H9 (cell line): ENCODE measurements at regions not wholly inside any gene's neighbourhood (a gene's known extent, or its start where the extent isn't known, plus 50 kb on each side); places are given as distances from the start of the nearest gene placed in this dataset.

Experiments used
- DNase-seq: peaks from one replicate; pipeline ENCODE4 v3.0.0-alpha.2; 2017
- H2AFZ ChIP-seq: one replicate; pipeline ENCODE4 v1.6.1; 2013; ENCODE audit warnings: mild to moderate bottlenecking, low read length, control low read depth, moderate library complexity
- H2AK5ac ChIP-seq: 2 replicates; pipeline ENCODE4 v1.6.1; 2013; ENCODE audit warnings: low read length, control low read depth, mixed read lengths; ENCODE audit not compliant: insufficient read length
- H2BK120ac ChIP-seq: one replicate; pipeline ENCODE4 v1.6.1; 2013; ENCODE audit warnings: low read depth, mild to moderate bottlenecking, low read length, control low read depth, inconsistent platforms; ENCODE audit not compliant: poor library complexity, severe bottlenecking
- H2BK12ac ChIP-seq: 2 replicates; pipeline ENCODE4 v1.6.1; 2013; ENCODE audit warnings: low read length, control low read depth, mixed read lengths, low read depth; ENCODE audit not compliant: insufficient read length
- H2BK15ac ChIP-seq: 2 replicates; pipeline ENCODE4 v1.6.1; 2013; ENCODE audit warnings: low read depth, low read length, control low read depth
- H2BK20ac ChIP-seq: one replicate; pipeline ENCODE4 v1.6.1; 2013; ENCODE audit warnings: low read depth, mild to moderate bottlenecking, low read length, control low read depth, inconsistent platforms; ENCODE audit not compliant: poor library complexity, severe bottlenecking
- H2BK5ac ChIP-seq: 2 replicates; pipeline ENCODE4 v1.6.1; 2013; ENCODE audit warnings: low read length, control low read depth, mixed read lengths; ENCODE audit not compliant: insufficient read length
- H3K14ac ChIP-seq: 2 replicates; pipeline ENCODE4 v1.6.1; 2013; ENCODE audit warnings: low read length, control low read depth; ENCODE audit not compliant: insufficient read depth
- H3K18ac ChIP-seq: 2 replicates; pipeline ENCODE4 v1.6.1; 2013; ENCODE audit warnings: low read depth, mild to moderate bottlenecking, mixed read lengths, low read length, control low read depth; ENCODE audit not compliant: insufficient read length
- H3K23ac ChIP-seq: 2 replicates; pipeline ENCODE4 v1.6.1; 2013; ENCODE audit warnings: low read length, control low read depth, mixed read lengths, low read depth; ENCODE audit not compliant: insufficient read length
- H3K23me2 ChIP-seq: 2 replicates; pipeline ENCODE4 v1.6.1; 2013; ENCODE audit warnings: low read depth, mild to moderate bottlenecking, mixed read lengths, low read length, control low read depth; ENCODE audit not compliant: insufficient read length, poor library complexity, severe bottlenecking
- H3K27ac ChIP-seq: 2 replicates; pipeline ENCODE4 v1.5.1; 2013; ENCODE audit warnings: low read length, control low read depth, mixed read lengths, low read depth; ENCODE audit not compliant: insufficient read length
- H3K27me3 ChIP-seq: 2 replicates; pipeline ENCODE4 v1.6.1; 2013; ENCODE audit warnings: low read length, control low read depth, inconsistent platforms; ENCODE audit not compliant: insufficient read depth
- H3K4ac ChIP-seq: 2 replicates; pipeline ENCODE4 v1.6.1; 2013; ENCODE audit warnings: low read depth, mild to moderate bottlenecking, control low read depth, inconsistent platforms, low read length, moderate library complexity
- H3K4me1 ChIP-seq: 2 replicates; pipeline ENCODE4 v1.6.1; 2013; ENCODE audit warnings: low read length, control low read depth, inconsistent platforms; ENCODE audit not compliant: insufficient read depth
- H3K4me2 ChIP-seq: 2 replicates; pipeline ENCODE4 v1.6.1; 2013; ENCODE audit warnings: low read length, control low read depth, mixed read lengths; ENCODE audit not compliant: insufficient read length, insufficient read depth
- H3K56ac ChIP-seq: 2 replicates; pipeline ENCODE4 v1.6.1; 2013; ENCODE audit warnings: low read depth, mild to moderate bottlenecking, mixed read lengths, low read length, control low read depth; ENCODE audit not compliant: insufficient read length
- H3K79me1 ChIP-seq: 2 replicates; pipeline ENCODE4 v1.6.1; 2013; ENCODE audit warnings: low read depth, mild to moderate bottlenecking, moderate library complexity, low read length, control low read depth, inconsistent platforms; ENCODE audit not compliant: insufficient read depth, poor library complexity, severe bottlenecking
- H3K79me2 ChIP-seq: 2 replicates; pipeline ENCODE4 v1.6.1; 2013; ENCODE audit warnings: low read length, control low read depth, inconsistent platforms; ENCODE audit not compliant: insufficient read depth
- H3K9ac ChIP-seq: 2 replicates; pipeline ENCODE4 v1.6.1; 2013; ENCODE audit warnings: low read length, control low read depth, mixed read lengths; ENCODE audit not compliant: insufficient read length; ENCODE audit errors: extremely low read depth
- H3K9me3 ChIP-seq: one replicate; pipeline ENCODE4 v1.6.1; 2013; ENCODE audit warnings: low read depth, low read length, inconsistent platforms; ENCODE audit not compliant: control insufficient read depth
- H3T11ph ChIP-seq: one replicate; pipeline ENCODE4 v1.6.1; 2013; ENCODE audit warnings: mild to moderate bottlenecking, low read length, control low read depth, inconsistent platforms
- H4K20me1 ChIP-seq: one replicate; pipeline ENCODE4 v1.6.1; 2013; ENCODE audit not compliant: control insufficient read depth, insufficient read length, insufficient read depth
- H4K5ac ChIP-seq: 2 replicates; pipeline ENCODE4 v1.6.1; 2013; ENCODE audit warnings: low read depth, mild to moderate bottlenecking, mixed read lengths, low read length, control low read depth; ENCODE audit not compliant: insufficient read length
- H4K8ac ChIP-seq: replicated peaks from 2 replicates; pipeline ENCODE4 v1.6.1; 2013; ENCODE audit warnings: low read length, control low read depth, mixed read lengths, low read depth; ENCODE audit not compliant: insufficient read length
- H4K91ac ChIP-seq: 2 replicates; pipeline ENCODE4 v1.6.1; 2013; ENCODE audit warnings: low read depth, mild to moderate bottlenecking, moderate library complexity, mixed read lengths, low read length, control low read depth; ENCODE audit not compliant: insufficient read length
- H3K27ac Mint-ChIP-seq, 3 experiments: 2 replicates in 2 of 3; 3 replicates in 1 of 3; pipeline ENCODE4 v1.8.0; 2020 to 2021; ENCODE audit warnings: mixed read lengths in 3 of 3, mild to moderate bottlenecking in 1 of 3, moderate library complexity in 1 of 3
- H3K27me3 Mint-ChIP-seq: 2 replicates; pipeline ENCODE4 v1.8.0; 2021; ENCODE audit warnings: low read depth, mild to moderate bottlenecking, moderate library complexity, mixed read lengths
- H3K36me3 Mint-ChIP-seq, 3 experiments: 2 replicates in 2 of 3; 3 replicates in 1 of 3; pipeline ENCODE4 v1.8.0; 2020 to 2021; ENCODE audit warnings: low read depth in 3 of 3, mixed read lengths in 3 of 3; ENCODE audit not compliant: insufficient read depth in 1 of 3
- H3K4me1 Mint-ChIP-seq, 2 experiments: 2 replicates each; pipeline ENCODE4 v1.8.0; 2020; ENCODE audit warnings: mixed read lengths in 2 of 2
- H3K4me3 Mint-ChIP-seq, 2 experiments: 2 replicates in 1 of 2; 3 replicates in 1 of 2; pipeline ENCODE4 v1.8.0; 2020 to 2021; ENCODE audit warnings: mild to moderate bottlenecking in 2 of 2, mixed read lengths in 2 of 2, moderate library complexity in 1 of 2
- H3K9me3 Mint-ChIP-seq, 2 experiments: 2 replicates in 1 of 2; 3 replicates in 1 of 2; pipeline ENCODE4 v1.8.0; 2020; ENCODE audit warnings: mild to moderate bottlenecking in 2 of 2, mixed read lengths in 2 of 2, moderate library complexity in 1 of 2
- WGBS: extraction: QIAGEN DNeasy Blood & Tissue Kit; methylation state at CpG from one replicate; pipeline ENCODE4 v1.1.7; 2013; ENCODE audit warnings: missing lambda C conversion rate, low lambda C conversion rate, mixed read lengths; ENCODE audit not compliant: insufficient read length; ENCODE audit errors: extremely low coverage; 5-methylcytosine and 5-hydroxymethylcytosine counted together
- TF ChIP-seq, protein P1 (sequence below): fragments of 200-600 bp; sonication (generic); conservative IDR thresholded peaks from 3 replicates; pipeline ENCODE4 v1.8.0; 2021; ENCODE audit warnings: antibody characterized with exemption, mild to moderate bottlenecking

DNA sequence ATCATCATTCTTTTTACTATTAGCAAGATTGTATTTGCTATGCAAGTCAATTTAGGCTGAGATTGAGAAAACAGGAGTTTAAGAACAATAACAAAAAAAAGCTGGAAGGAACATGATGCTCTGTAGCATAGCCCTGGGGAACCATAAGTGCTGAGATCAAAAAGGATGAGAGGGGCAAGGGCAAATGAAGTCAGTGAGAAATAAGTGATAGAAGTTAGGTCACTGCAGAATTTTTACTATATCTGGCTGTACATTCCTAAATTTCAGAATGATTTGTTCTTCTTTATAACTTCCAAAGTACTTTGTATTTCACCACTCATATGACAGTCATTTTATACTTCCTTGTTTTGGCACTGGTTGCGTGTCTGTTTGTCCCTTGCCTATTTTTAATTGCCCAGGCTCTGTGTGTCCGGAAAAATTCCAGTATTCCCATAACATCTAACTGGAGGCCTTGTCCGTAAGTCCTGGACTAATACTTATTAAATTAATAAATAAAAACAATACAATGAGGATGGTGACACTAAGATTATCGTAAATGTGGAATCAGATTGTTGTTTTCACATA is 444.7 kb downstream of the TENT5A start:
- Histone ChIP-seq H2BK5ac (no peak overlapping the region), H3K23me2 (no peaks in the 10 kb centered on the region), H3K23ac (no peak overlapping the region), H3K9me3 (no peaks in the 10 kb centered on the region), H3K79me1 (no peaks in the 10 kb centered on the region), H3K18ac (no peak overlapping the region), H4K8ac (no peak overlapping the region), H3K4me2 (no peak overlapping the region), H2AFZ (no peak overlapping the region), H2BK12ac (no peak overlapping the region), H2BK15ac (no peak overlapping the region), H2BK20ac (no peak overlapping the region), H3K4ac (no peak overlapping the region), H3K27ac (no peak overlapping the region), H3K56ac (no peak overlapping the region), H4K20me1 (no peaks in the 10 kb centered on the region), H3K79me2 (no peaks in the 10 kb centered on the region), H3K14ac (no peak overlapping the region), H3K4me1 (no peaks in the 10 kb centered on the region), H2BK120ac (no peak overlapping the region), H4K91ac (no peak overlapping the region), H4K5ac (no peak overlapping the region), H3K9ac (no peak overlapping the region), H2AK5ac (no peak overlapping the region), H3K27me3 (no peaks in the 10 kb centered on the region), H3T11ph (no peak overlapping the region)
- Mint-ChIP-seq H3K4me3 (no peak overlapping the region), H3K36me3 (no peaks in the 10 kb centered on the region), H3K9me3 (no peaks in the 10 kb centered on the region), H3K27me3 (no peaks in the 10 kb centered on the region), H3K27ac (no peak overlapping the region), H3K4me1 (peaks cover 0 to 5% of the 10 kb centered on the region in 2 experiments; a peak in 2 of 4 replicates)
- TF ChIP-seq, protein P1, sequence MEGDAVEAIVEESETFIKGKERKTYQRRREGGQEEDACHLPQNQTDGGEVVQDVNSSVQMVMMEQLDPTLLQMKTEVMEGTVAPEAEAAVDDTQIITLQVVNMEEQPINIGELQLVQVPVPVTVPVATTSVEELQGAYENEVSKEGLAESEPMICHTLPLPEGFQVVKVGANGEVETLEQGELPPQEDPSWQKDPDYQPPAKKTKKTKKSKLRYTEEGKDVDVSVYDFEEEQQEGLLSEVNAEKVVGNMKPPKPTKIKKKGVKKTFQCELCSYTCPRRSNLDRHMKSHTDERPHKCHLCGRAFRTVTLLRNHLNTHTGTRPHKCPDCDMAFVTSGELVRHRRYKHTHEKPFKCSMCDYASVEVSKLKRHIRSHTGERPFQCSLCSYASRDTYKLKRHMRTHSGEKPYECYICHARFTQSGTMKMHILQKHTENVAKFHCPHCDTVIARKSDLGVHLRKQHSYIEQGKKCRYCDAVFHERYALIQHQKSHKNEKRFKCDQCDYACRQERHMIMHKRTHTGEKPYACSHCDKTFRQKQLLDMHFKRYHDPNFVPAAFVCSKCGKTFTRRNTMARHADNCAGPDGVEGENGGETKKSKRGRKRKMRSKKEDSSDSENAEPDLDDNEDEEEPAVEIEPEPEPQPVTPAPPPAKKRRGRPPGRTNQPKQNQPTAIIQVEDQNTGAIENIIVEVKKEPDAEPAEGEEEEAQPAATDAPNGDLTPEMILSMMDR: no peak
- DNase-seq: no peak
- WGBS: no CpG with 5 or more reads among the region's 4 CpGs
